Muscle layer of colon (tissue), 2 donors: ENCODE measurements at regions not wholly inside any gene's neighbourhood (a gene's known extent, or its start where the extent isn't known, plus 50 kb on each side); places are given as distances from the start of the nearest gene placed in this dataset.
A peak's percentile ranks its signal among the peaks of the same experiment; 100 is the strongest.
"Not testable (repeated sequence)": the region's sequence is repeated elsewhere in the genome, so short reads cannot be mapped to it uniquely, and the experiment has no call there.

Experiments
- H3K27ac ChIP-seq: one replicate; pipeline ENCODE4 v1.7.0; 2013; ENCODE audit warnings: low read depth, mild to moderate bottlenecking, low read length, moderate library complexity
- H3K27me3 ChIP-seq, 2 donors: one replicate each; pipeline ENCODE4 v1.7.0; 2013; ENCODE audit warnings: low read length in 2 of 2, mild to moderate bottlenecking in 2 of 2; ENCODE audit not compliant: insufficient read depth in 2 of 2, control insufficient read depth in 1 of 2
- H3K36me3 ChIP-seq: one replicate; pipeline ENCODE4 v1.7.0; 2013; ENCODE audit warnings: mild to moderate bottlenecking, low read length; ENCODE audit not compliant: insufficient read depth
- H3K4me1 ChIP-seq: one replicate; pipeline ENCODE4 v1.7.0; 2013; ENCODE audit warnings: mild to moderate bottlenecking, low read length; ENCODE audit not compliant: insufficient read depth
- H3K4me3 ChIP-seq, 2 donors: one replicate each; pipeline ENCODE4 v1.7.0; 2013; ENCODE audit warnings: low read length in 2 of 2, low read depth in 1 of 2, mild to moderate bottlenecking in 1 of 2, moderate library complexity in 1 of 2
- H3K9ac ChIP-seq: one replicate; pipeline ENCODE4 v1.7.0; 2013; ENCODE audit warnings: low read length
- H3K9me3 ChIP-seq: one replicate; pipeline ENCODE4 v1.7.0; 2013; ENCODE audit warnings: mild to moderate bottlenecking, low read length
- donor health status: abdominal sarcoma.
- donor health status: Adenocarcinoma of cecum.

- Histone ChIP-seq H3K4me1 (peaks cover 44% of the 10 kb centered on the region), H3K9ac (no peak overlapping the region), H3K4me3 (no peak overlapping the region), H3K36me3 (no peaks in the 10 kb centered on the region), H3K9me3 (no peaks in the 10 kb centered on the region), H3K27me3 (no peaks in the 10 kb centered on the region), H3K27ac (peak overlapping the region; percentile 76)
These were observed 292.8 kb upstream of the BOD1L1 start for GRCh38 chr4:13920111-13920875.

GRCh38 chr4:13920901-13921300 is 293.4 kb upstream of the BOD1L1 start:
- no peak overlapping the region for H3K9ac ChIP-seq
- H3K4me3 ChIP-seq, result no peak overlapping the region
- no peak overlapping the region for H3K27ac ChIP-seq
- H3K36me3 ChIP-seq, result no peaks in the 10 kb centered on the region
- no peaks in the 10 kb centered on the region for H3K9me3 ChIP-seq
- no peaks in the 10 kb centered on the region for H3K27me3 ChIP-seq
- H3K4me1 ChIP-seq, result peaks cover 44% of the 10 kb centered on the region

- Histone ChIP-seq H3K36me3 (no peaks in the 10 kb centered on the region), H3K4me1 (peaks cover 44% of the 10 kb centered on the region), H3K9me3 (no peaks in the 10 kb centered on the region), H3K9ac (no peak overlapping the region), H3K4me3 (no peak overlapping the region), H3K27me3 (no peaks in the 10 kb centered on the region), H3K27ac (no peak overlapping the region)
These were observed 294.3 kb upstream of the BOD1L1 start for GRCh38 chr4:13921805-13922204.

- peaks cover 44% of the 10 kb centered on the region for H3K4me1 ChIP-seq
- no peaks in the 10 kb centered on the region for H3K9me3 ChIP-seq
- H3K4me3 ChIP-seq, result no peak overlapping the region
- no peak overlapping the region for H3K9ac ChIP-seq
- no peaks in the 10 kb centered on the region for H3K36me3 ChIP-seq
- no peak overlapping the region for H3K27ac ChIP-seq
- no peaks in the 10 kb centered on the region for H3K27me3 ChIP-seq
These were observed 294.9 kb upstream of the BOD1L1 start for GRCh38 chr4:13922459-13922858.

- H3K27me3 ChIP-seq, result no peaks in the 10 kb centered on the region
- no peak overlapping the region for H3K9ac ChIP-seq
- H3K4me1 ChIP-seq, result peaks cover 38% of the 10 kb centered on the region
- no peaks in the 10 kb centered on the region for H3K9me3 ChIP-seq
- H3K36me3 ChIP-seq, result no peaks in the 10 kb centered on the region
- no peak overlapping the region for H3K4me3 ChIP-seq
- no peak overlapping the region for H3K27ac ChIP-seq
These were observed 295.5 kb upstream of the BOD1L1 start for GRCh38 chr4:13922873-13923645.

GRCh38 chr4:13924900-13925299 is 297.4 kb upstream of the BOD1L1 start:
- not testable (repeated sequence) for H3K9ac ChIP-seq, H3K27me3 ChIP-seq
- H3K4me1 ChIP-seq, result peaks cover 31% of the 10 kb centered on the region

GRCh38 chr4:13928214-13928613 is 300.7 kb upstream of the BOD1L1 start:
- no peak overlapping the region for H3K9ac ChIP-seq
- H3K27ac ChIP-seq, result no peak overlapping the region
- H3K4me3 ChIP-seq, result no peak overlapping the region
- H3K4me1 ChIP-seq, result peaks cover 16% of the 10 kb centered on the region
- H3K9me3 ChIP-seq, result no peaks in the 10 kb centered on the region
- H3K27me3 ChIP-seq, result no peaks in the 10 kb centered on the region
- no peaks in the 10 kb centered on the region for H3K36me3 ChIP-seq

More at GRCh38 chr4:13924900-13925299, 297.4 kb upstream of the BOD1L1 start:
- not testable (repeated sequence) for H3K36me3 ChIP-seq, H3K4me3 ChIP-seq, H3K9me3 ChIP-seq, H3K27ac ChIP-seq

- Histone ChIP-seq H3K4me1 (peaks cover 16% of the 10 kb centered on the region), H3K36me3 (no peaks in the 10 kb centered on the region), H3K27me3 (no peaks in the 10 kb centered on the region), H3K9ac (no peak overlapping the region), H3K4me3 (no peak overlapping the region), H3K27ac (no peak overlapping the region), H3K9me3 (no peaks in the 10 kb centered on the region)
These were observed 302.6 kb upstream of the BOD1L1 start for GRCh38 chr4:13930155-13930554.

GRCh38 chr4:13933191-13933590 is 305.7 kb upstream of the BOD1L1 start:
- H3K4me1 ChIP-seq, result peaks cover 16% of the 10 kb centered on the region
- no peak overlapping the region for H3K4me3 ChIP-seq
- H3K9ac ChIP-seq, result no peak overlapping the region
- no peaks in the 10 kb centered on the region for H3K36me3 ChIP-seq
- no peaks in the 10 kb centered on the region for H3K27me3 ChIP-seq
- no peaks in the 10 kb centered on the region for H3K9me3 ChIP-seq
- H3K27ac ChIP-seq, result no peak overlapping the region

- H3K36me3 ChIP-seq, result no peaks in the 10 kb centered on the region
- H3K4me3 ChIP-seq, result no peak overlapping the region
- no peaks in the 10 kb centered on the region for H3K27me3 ChIP-seq
- H3K9ac ChIP-seq, result no peak overlapping the region
- H3K27ac ChIP-seq, result no peak overlapping the region
- H3K4me1 ChIP-seq, result no peaks in the 10 kb centered on the region
- no peaks in the 10 kb centered on the region for H3K9me3 ChIP-seq
These were observed 310.8 kb upstream of the BOD1L1 start for GRCh38 chr4:13938299-13938698.

GRCh38 chr4:13940921-13941320 is 313.4 kb upstream of the BOD1L1 start:
- H3K27me3 ChIP-seq, result no peaks in the 10 kb centered on the region
- no peaks in the 10 kb centered on the region for H3K9me3 ChIP-seq
- no peaks in the 10 kb centered on the region for H3K36me3 ChIP-seq
- no peak overlapping the region for H3K27ac ChIP-seq
- H3K4me3 ChIP-seq, result no peak overlapping the region
- no peaks in the 10 kb centered on the region for H3K4me1 ChIP-seq
- H3K9ac ChIP-seq, result no peak overlapping the region
